ENCODE measurements at regions not wholly inside any gene's neighbourhood (a gene's known extent, or its start where the extent isn't known, plus 50 kb on each side); places are given as distances from the start of the nearest gene placed in this dataset.

GRCh38 chr20:6940876-6941275 is 173.4 kb downstream of the BMP2 start:
- DNase-seq (ENCODE audit: low read depth) = no peak
- no peak overlapping the region for H3K4me3 ChIP-seq (ENCODE audit: low read depth, low read length)
- TF ChIP-seq CTCF (IDR thresholded peaks at IDR 0.05; ENCODE audit: insufficient read depth, low read depth, low read length) = no peak

DNA sequence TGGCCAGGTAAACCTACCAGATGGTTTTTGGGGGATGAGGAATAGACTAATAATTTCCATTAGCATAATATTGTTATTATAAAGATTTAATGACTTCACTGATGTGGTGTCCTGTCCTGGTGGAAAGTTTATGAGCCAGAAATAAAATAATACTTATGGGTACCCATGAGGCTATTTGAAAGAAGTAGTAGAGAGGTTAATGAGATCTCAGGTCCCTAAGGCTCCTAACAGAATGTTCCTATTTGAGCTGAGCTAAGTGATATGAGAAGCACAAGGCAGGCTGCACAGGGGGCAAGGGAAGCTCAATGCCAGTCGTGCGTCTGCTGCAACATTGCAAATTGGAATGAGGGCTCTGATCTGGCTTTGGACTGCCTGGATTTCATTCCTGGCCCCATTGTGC is 174.1 kb downstream of the BMP2 start:
- no peak overlapping the region for H3K4me3 ChIP-seq (ENCODE audit: low read depth, low read length)
- TF ChIP-seq CTCF (IDR thresholded peaks at IDR 0.05; ENCODE audit: insufficient read depth, low read depth, low read length) = no peak
- no peak for DNase-seq (ENCODE audit: low read depth)

GRCh38 chr20:6942266-6942665 is 174.8 kb downstream of the BMP2 start:
- TF ChIP-seq CTCF (IDR thresholded peaks at IDR 0.05; ENCODE audit: insufficient read depth, low read depth, low read length) = no peak
- DNase-seq (ENCODE audit: low read depth) = no peak
- no peak overlapping the region for H3K4me3 ChIP-seq (ENCODE audit: low read depth, low read length)

DNA sequence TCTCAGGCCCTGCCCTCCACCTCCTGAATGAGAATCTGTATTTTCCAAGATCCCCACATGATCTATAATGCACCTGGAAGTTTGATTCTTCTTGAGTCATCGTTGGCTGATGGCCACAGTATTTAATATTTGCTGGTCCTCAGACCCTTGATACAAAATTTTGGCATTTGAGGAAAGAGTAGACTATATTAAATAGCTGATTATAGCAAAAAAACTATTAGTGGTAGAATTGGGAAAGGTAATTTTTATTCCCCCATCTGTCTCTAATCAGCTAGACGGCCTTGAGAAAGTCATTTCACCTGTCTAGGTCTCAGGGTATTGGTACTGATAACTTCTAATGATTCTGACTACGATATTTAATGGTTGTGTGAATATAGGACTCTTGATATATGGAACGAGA is 176.8 kb downstream of the BMP2 start:
- no peak for DNase-seq (ENCODE audit: low read depth)
- TF ChIP-seq CTCF (IDR thresholded peaks at IDR 0.05; ENCODE audit: insufficient read depth, low read depth, low read length) = no peak

DNA sequence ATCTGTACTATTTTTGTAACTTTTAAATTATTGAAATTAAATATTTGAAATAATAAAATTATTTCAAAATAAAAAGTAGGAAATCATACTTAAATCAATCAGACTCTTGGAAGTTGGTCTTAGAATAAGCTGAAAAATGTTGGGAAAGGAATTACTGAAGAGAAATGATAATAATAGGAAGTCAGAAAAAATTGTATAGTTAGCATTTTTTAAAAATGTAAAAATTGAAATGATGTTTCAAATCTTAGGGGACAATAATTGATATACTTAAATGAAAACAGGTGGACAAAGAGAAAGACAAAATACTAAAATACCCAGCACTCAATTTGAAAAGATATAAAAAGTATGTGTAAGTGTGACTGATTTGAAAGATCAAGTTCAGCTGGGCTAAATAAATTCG is 186.1 kb downstream of the BMP2 start:
- no peak for TF ChIP-seq CTCF (IDR thresholded peaks at IDR 0.05; ENCODE audit: insufficient read depth, low read depth, low read length)
- no peak for DNase-seq (ENCODE audit: low read depth)
- no peak overlapping the region for H3K4me3 ChIP-seq (ENCODE audit: low read depth, low read length)

More for the DNA sequence above, 176.8 kb downstream of the BMP2 start:
- H3K4me3 ChIP-seq (ENCODE audit: low read depth, low read length) = no peak overlapping the region

DNA sequence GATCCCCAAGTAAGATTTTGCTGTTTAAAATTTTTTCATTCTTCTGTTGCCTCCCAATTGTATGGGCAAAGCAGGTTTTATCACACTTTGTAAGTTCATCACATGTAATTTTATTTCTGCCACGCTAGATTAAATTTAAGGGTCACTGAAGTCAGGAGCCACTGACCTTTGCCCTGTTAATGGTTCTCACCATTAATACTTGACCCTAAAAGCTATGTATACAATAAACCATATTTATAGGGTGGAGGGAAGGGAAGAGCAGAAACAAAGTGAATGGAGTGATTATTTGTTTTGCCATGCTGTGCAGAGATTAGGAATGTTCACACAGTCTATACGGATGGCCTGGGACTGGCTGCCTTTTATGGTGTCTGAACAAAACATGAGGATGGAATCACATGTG is 186.7 kb downstream of the BMP2 start:
- DNase-seq (ENCODE audit: low read depth) = no peak
- H3K4me3 ChIP-seq (ENCODE audit: low read depth, low read length) = no peak overlapping the region

More for the DNA sequence above, 186.7 kb downstream of the BMP2 start:
- TF ChIP-seq CTCF (IDR thresholded peaks at IDR 0.05; ENCODE audit: insufficient read depth, low read depth, low read length) = no peak
